ENCODE measurements at regions not wholly inside any gene's neighbourhood (a gene's known extent, or its start where the extent isn't known, plus 50 kb on each side); places are given as distances from the start of the nearest gene placed in this dataset.

- no peak for TF ChIP-seq POLR2AphosphoS5 (IDR thresholded peaks at IDR 0.05)
- no peak for TF ChIP-seq POLR2A (IDR thresholded peaks at IDR 0.05)
These were observed 1144.5 kb downstream of the HACE1 start for GRCh38 chr6:103715269-103715668.
